ENCODE measurements at regions not wholly inside any gene's neighbourhood (a gene's known extent, or its start where the extent isn't known, plus 50 kb on each side); places are given as distances from the start of the nearest gene placed in this dataset.

DNA sequence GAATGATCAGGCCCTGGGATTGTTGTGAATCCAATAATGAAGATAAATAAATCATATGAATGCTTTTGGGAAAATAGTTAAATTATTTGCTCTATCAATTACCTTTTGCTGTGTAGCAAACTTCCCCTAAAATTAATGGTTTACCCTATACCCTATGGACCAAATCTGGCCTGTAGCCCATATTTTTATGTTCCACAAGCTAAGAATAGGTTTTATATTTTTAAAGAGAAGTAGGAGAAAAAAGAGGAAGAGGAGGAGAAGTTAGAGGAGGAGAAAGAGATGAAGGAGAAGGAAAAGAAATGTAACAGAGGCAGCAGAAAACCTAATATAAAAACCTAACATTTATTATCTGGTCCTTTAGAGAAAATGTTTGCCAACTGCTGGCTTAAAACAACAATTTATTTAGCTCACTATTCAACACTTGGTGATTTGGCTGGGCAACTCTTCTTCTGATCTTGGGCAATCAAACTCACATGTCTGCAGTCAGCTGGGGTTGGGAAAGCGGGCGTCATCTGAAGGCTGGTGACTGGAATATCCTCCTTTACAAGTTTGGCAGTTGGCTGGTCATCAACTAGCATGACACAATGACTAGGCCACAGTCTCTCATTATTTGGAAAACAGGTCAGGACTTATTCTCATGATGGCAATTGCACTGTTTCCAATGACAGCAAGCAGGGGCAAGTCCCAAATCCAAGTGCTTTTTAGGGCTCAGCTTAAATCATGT, 522.9 kb downstream of the RASEF start:
- Histone ChIP-seq H3K4me1 (no peaks in the 10 kb centered on the region), H3K36me3 (ENCODE audit: low read depth, missing control alignments) (no peaks in the 10 kb centered on the region), H3K27ac (no peak overlapping the region), H3K27me3 (no peaks in the 10 kb centered on the region), H3K9me3 (no peaks in the 10 kb centered on the region), H3K4me3 (no peak overlapping the region)
- TF ChIP-seq POLR2A (IDR thresholded peaks at IDR 0.05) = no peak
- TF ChIP-seq, protein P1, sequence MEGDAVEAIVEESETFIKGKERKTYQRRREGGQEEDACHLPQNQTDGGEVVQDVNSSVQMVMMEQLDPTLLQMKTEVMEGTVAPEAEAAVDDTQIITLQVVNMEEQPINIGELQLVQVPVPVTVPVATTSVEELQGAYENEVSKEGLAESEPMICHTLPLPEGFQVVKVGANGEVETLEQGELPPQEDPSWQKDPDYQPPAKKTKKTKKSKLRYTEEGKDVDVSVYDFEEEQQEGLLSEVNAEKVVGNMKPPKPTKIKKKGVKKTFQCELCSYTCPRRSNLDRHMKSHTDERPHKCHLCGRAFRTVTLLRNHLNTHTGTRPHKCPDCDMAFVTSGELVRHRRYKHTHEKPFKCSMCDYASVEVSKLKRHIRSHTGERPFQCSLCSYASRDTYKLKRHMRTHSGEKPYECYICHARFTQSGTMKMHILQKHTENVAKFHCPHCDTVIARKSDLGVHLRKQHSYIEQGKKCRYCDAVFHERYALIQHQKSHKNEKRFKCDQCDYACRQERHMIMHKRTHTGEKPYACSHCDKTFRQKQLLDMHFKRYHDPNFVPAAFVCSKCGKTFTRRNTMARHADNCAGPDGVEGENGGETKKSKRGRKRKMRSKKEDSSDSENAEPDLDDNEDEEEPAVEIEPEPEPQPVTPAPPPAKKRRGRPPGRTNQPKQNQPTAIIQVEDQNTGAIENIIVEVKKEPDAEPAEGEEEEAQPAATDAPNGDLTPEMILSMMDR (IDR thresholded peaks at IDR 0.05) = no peak
- no peak for DNase-seq
- intact Hi-C loops (cut with DNase I; ENCODE audit: low total_unique reads) = no loop called here
- 83 to 91% methylated on average over 2 of the region's 2 CpGs for WGBS, 2 donors

DNA sequence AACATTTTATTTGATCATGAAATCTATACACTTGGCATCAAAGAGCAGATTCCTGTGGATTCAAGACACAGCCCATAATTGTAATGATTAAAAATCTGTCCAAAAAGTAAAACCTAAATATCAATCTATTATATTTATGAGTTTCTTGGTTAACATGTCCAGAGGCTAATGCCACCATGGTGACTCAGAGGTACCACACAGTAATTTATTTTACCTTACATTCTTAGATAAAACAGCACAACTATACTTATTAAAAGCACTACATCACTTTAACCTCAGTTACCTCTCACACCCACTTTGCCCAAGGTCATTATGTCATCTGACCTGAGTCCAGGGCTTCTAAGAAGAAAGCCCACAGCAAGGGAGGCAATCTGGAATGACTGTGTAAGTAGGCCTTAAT, 519.2 kb downstream of the RASEF start:
- Histone ChIP-seq H3K27me3 (no peaks in the 10 kb centered on the region), H3K36me3 (ENCODE audit: low read depth, missing control alignments) (no peaks in the 10 kb centered on the region), H3K9me3 (no peaks in the 10 kb centered on the region), H3K4me1 (no peaks in the 10 kb centered on the region), H3K4me3 (no peak overlapping the region), H3K27ac (no peak overlapping the region)
- TF ChIP-seq POLR2A (IDR thresholded peaks at IDR 0.05) = no peak
- TF ChIP-seq, protein P1 (IDR thresholded peaks at IDR 0.05) = no peak
- no peak for DNase-seq
- intact Hi-C loops (cut with DNase I; ENCODE audit: low total_unique reads) = no loop called here

DNA sequence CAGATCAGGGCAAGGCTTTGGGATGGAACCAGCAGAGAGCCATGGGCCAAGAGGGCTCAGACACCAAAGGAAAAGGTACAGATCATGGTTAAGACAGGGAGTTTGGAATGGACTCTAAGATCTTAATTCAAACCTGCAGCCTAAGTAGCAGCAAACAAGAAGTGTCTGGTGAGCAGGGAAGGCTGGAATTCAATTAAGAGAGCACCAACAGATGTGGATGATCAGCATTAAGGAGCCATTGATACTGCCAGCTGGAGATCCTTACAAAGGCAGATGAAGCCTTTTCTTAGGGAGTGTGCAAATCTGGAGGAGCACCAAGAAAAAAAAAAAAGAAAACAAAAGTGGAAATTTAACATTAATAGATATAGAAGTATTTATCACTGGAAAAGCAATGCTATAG, 516.8 kb downstream of the RASEF start:
- Histone ChIP-seq H3K36me3 (ENCODE audit: low read depth, missing control alignments) (no peaks in the 10 kb centered on the region), H3K9me3 (no peaks in the 10 kb centered on the region), H3K27me3 (no peaks in the 10 kb centered on the region), H3K27ac (no peak overlapping the region), H3K4me3 (no peak overlapping the region), H3K4me1 (no peaks in the 10 kb centered on the region)
- no peak for DNase-seq
- TF ChIP-seq POLR2A (IDR thresholded peaks at IDR 0.05) = no peak
- TF ChIP-seq, protein P1 (IDR thresholded peaks at IDR 0.05) = no peak
- intact Hi-C loops (cut with DNase I; ENCODE audit: low total_unique reads) = no loop called here

DNA sequence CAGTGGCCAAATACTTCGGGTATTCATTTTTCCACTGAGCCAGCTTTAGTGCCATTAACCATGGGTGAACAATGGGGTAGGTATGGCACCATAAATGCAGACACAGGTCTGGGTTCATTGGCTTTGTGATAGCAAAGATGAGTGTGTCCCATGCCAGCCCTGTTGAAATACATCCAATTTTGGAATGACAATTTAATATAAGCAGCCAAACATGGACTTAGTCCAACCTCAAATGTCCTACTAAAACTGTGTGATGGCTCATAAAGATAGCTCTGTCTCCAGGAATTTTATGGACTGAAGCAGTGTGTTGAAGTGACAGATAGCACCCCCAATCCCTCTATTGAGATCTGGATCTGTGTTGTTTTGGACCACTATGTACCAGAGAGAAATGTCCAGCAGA, 514.9 kb downstream of the RASEF start:
- no peak for DNase-seq
- Histone ChIP-seq H3K36me3 (ENCODE audit: low read depth, missing control alignments) (no peaks in the 10 kb centered on the region), H3K9me3 (no peaks in the 10 kb centered on the region), H3K27me3 (no peaks in the 10 kb centered on the region), H3K4me3 (no peak overlapping the region), H3K27ac (no peak overlapping the region), H3K4me1 (peaks cover 10% of the 10 kb centered on the region)
- intact Hi-C loops (cut with DNase I; ENCODE audit: low total_unique reads) = no loop called here
- TF ChIP-seq, protein P1 (IDR thresholded peaks at IDR 0.05) = no peak
- no peak for TF ChIP-seq POLR2A (IDR thresholded peaks at IDR 0.05)
- WGBS, 2 donors = 81 to 87% methylated on average over 1 of the region's 1 CpG

DNA sequence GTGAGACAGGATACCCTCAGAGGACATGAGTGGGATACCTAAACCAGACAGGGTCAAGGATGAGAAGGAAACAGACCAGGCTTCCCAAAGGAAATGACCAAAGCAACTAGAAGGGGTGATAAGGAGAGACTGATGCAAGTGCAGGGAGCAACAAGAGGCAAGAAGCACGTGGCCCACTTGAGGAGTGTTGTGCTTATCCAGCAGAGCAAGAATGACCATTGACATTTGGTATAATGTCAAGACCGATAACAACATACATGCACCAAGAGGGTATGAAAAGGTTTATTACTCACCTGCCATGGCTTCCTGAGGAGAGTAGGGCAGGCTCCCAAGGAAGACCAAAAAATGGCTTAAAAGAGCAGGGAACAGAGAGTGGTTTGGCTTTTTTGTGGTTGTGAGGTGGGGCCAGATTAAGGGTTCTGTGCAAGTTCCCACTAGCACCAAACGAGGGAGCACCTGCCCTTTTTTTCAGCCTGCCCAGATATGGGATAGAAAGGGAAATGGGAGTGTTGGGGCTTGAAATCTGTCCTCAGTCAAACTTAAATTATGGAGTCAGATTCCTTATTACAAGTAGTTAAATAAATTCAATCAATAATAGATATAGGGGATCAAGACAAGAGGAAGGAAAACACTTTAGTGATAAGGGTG, 513.6 kb downstream of the RASEF start:
- Histone ChIP-seq H3K4me3 (no peak overlapping the region), H3K4me1 (peaks cover 12% of the 10 kb centered on the region), H3K27me3 (no peaks in the 10 kb centered on the region), H3K27ac (no peak overlapping the region), H3K9me3 (no peaks in the 10 kb centered on the region), H3K36me3 (ENCODE audit: low read depth, missing control alignments) (no peaks in the 10 kb centered on the region)
- no peak for TF ChIP-seq POLR2A (IDR thresholded peaks at IDR 0.05)
- TF ChIP-seq, protein P1 (IDR thresholded peaks at IDR 0.05) = no peak
- no peak for DNase-seq
- 82 to 88% methylated on average over 3 of the region's 3 CpGs for WGBS, 2 donors
- intact Hi-C loops (cut with DNase I; ENCODE audit: low total_unique reads) = no loop called here

All from testis (tissue), 2 donors.